Eye (tissue), 1 donor: ENCODE measurements at regions not wholly inside any gene's neighbourhood (a gene's known extent, or its start where the extent isn't known, plus 50 kb on each side); places are given as distances from the start of the nearest gene placed in this dataset.

Experiments
- DNase-seq: peaks from one replicate; pipeline ENCODE4 v3.0.0-alpha.2; 2015

DNA sequence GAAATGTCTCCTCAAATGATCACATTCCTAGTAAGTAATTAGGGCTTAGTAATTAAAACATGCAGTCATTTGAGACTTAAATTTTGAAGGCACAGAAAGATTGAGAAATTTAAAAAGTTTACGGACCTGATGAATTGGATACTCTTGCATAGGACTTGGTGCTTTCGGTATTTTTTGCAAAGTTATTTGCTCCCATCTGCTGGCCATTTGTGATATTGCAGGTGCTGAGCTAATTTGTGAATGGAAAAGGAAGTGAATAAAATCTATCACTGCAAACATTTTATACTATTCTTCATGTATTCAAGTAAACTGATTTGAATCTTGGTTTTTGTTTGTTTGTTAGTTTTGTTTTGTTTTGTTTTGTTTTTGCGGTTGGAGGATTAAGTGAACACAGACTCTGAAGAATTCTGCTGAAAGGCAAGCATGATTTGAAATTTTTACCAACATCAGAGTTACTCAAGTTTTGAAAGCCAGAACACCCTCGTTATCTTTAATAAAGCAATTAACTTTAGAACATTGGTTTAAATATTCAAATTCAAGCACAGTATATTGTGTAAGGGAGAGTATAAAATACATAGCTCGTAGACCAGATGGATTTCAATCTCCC lies 689.5 kb upstream of the RBFOX1 start:
- DNase-seq, result peak; percentile 92

DNA sequence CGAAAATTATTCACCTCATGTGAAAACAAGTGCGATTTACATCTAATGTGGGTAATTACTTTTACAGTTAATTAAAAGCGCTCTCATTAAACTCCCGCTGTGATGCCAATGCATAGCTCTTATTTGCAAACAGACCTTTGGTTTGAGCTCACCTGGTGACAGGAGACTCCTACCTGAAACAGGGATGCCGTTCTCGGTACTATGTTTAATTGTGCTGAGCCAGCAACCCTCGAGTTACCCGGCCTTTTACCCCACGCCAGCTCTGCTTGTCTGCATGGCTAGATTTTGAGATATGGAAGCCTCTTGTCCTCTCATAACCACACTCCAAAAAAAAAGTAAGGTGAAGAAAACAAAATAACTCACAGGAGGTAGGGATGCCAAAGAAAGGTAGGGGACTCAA lies 690.4 kb upstream of the RBFOX1 start:
- DNase-seq, result no peak

DNA sequence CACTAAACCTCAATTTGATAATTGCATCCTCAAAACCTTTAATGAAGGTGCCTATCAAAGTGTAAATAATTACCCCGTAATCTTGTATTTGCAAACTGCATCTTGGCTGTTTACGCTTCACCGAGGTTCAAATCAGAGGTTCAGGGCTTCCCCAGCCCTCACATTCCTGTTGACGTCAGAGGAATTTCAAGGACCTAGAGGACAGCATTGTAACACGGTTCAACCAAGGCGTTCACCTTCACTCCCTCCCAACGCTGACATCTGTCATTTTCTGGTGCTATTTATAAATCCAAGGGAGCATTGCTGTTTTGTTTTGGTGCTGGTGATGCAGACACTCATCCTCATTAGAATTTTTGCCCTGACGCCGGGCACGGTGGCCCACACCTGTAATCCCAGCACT lies 691.6 kb upstream of the RBFOX1 start:
- DNase-seq, result peak; percentile 38

DNA sequence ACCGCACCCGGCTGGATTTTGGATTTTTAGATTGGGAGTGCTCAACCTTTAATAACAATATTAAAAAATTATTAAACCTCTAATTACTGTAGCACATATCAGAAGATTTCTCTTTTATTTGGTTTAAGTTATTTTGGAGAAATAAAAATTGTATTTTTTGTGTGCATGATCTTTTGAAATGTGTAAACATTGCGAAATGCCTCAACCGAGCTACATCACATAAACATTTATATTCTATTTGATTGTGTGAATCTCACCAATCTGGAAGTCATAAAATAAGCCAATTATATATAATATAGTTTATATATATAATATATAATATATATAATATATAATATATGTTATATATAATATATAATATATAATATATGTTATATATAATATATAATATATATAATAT lies 696.2 kb upstream of the RBFOX1 start:
- DNase-seq, result no peak

DNA sequence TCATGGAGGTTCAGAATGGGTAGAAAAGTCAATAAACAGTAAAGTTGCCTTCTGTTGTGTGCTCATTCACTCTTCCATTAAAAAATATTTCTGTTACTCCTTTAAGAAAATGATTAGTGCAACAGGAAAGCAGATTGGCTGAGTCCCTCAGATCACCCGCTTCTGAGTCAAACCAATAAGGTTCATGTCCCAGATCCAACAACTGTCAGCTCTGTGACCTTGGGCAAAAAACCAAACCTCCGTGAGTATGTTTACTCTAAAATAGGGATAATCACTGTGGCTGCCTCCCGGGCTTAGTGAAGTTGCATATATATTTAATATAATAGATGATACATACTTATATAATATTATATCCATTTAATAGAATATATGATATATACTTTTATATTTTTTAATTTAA lies 698.5 kb upstream of the RBFOX1 start:
- DNase-seq, result no peak

DNA sequence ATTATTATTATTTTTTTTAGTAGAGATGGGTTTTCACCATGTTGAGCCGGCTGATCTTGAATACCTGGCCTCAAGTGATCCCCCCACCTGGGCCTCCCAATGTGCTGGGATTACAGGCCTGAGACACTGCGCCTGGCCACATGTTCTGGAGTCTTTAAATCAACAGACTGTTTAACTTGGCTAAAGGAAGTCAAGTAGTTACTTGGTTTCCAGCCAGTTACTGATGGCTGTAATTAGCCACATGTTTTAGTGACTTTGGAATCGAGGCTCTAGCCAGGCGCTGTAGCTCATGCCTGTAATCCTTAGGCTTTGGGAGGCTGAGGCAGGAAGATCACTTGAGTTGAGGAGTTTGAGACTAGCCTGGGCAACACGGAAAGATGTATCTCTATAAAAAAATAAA lies 699.2 kb upstream of the RBFOX1 start:
- DNase-seq, result no peak

DNA sequence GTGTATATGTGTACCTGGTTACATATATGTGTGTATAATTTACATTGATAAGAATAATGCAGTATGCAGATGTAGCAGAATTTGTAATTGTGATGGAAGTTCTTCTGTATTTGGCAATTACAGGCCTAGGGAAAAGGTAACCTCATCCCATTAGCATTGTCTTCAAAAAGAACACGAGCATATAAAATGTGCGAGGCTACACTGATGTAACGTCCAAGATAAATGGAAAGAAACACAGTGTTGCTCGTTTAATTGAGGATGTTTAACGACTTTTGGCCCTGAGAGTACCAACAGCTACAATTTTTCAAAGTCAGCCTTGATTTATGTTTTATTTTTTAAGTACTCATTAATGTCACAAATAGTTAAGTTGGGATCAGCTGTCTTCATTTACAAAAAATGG lies 703.5 kb upstream of the RBFOX1 start:
- DNase-seq, result no peak

DNA sequence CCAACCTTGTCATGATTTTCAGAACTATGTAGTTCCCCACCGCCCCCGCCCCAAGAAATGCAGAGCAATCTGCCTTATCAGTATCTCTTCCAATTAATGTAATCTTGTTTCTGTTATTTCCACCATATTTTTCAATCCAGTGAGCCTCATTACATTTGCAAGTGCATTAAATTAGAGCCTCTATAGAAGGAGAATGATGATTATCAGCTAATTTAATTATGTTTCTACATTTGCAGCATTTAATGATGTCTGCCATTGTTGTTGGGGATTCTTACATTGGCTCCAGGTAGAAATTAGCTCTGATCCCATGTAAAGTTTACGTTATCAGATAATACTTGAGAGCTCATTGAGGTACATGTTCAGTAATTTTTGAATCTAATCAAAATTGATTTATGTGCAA lies 707.0 kb upstream of the RBFOX1 start:
- no peak for DNase-seq

DNA sequence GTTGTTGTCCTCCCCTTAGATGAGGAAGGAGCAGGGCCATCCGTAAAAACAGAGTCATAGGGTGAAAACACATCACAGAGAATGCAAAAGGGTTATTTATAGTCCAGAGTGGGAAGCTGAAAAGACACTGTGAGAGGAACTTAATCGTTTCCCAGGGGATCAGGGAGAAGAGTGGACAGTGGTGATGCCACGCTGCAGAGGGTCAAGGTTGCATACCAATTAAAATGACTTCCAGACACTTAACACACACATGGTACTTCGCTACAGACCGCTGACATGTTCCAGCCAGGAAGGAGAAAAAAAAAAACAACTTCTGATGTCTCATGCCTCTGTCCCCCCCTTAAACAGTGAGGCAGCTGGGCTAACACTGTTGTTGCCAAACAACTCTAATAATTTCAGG lies 713.8 kb upstream of the RBFOX1 start:
- DNase-seq, result no peak

DNA sequence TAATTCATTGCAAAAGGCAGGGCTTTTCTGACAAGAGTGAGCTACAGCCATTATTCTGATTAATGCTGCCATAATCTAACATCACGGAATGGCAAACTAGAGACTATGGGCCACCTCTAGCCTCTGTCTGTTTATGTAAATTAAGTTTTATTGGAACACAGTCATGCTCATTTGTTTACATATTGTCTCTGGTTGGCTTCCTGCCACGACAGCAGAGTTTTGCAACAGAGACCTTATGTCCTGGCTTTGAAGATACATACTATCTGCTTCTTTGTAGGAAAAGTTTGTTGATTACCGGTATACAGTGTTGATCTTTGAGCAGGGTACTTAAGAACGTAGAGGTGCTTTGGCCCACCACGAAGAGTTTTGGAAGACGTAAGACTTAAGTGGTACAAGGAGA lies 715.9 kb upstream of the RBFOX1 start:
- DNase-seq, result no peak

DNA sequence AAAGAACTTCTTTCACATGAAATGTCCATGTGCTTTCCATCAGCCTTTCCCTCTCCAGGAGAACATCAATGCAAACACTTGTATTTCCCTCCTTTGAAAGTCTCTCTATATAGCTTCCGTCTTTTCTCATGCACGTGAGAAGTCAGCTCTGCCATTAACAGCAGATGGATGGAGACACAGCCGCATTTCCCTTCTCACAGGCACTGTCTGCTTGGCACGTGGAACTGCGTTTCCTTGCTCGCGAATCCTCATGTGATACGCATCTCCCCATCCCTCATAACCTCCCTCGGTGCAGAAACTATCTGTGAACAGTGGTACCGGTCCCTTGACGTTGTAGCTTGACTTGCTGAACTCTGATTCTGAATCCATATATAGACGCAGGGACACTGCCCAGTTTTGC lies 717.0 kb upstream of the RBFOX1 start:
- DNase-seq, result no peak

DNA sequence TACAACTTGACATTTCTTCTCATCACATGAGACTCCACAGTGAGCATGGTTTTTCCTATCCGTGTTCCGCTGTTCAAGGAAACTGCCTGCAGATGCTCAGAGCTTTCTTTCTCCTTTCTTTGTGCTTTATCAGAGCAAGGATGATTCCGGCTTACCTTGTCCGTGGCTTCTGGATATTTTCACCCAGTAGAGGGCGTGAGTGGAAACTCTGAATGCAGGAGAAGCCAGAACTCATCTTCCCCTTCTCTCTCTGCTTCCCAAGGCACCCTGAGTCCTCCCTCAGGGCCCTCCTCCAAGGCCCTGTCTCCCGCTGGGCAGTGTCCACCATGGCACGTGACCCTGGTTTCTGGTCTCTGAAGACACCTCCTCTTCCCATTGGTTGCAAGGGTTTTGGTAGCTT lies 721.1 kb upstream of the RBFOX1 start:
- DNase-seq, result peak; percentile 11

DNA sequence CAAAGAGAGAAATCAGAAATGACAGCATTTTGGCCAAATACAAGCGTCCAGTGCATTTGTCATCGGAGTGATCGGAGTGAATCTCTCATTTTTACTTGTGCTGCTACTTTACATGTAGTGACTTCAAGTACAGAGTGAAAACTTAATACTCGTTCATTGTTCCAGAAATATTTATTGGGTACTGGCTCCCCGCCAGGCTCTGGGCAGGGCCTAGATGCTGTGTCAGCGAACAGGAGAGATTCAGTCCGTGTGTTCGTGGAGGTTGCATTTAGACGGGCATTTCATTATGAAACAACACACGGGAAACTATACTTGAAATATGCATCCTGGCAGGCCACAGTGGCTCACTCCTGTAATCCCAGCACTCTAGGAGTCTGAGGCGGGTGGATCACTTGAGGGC lies 727.2 kb upstream of the RBFOX1 start:
- no peak for DNase-seq

DNA sequence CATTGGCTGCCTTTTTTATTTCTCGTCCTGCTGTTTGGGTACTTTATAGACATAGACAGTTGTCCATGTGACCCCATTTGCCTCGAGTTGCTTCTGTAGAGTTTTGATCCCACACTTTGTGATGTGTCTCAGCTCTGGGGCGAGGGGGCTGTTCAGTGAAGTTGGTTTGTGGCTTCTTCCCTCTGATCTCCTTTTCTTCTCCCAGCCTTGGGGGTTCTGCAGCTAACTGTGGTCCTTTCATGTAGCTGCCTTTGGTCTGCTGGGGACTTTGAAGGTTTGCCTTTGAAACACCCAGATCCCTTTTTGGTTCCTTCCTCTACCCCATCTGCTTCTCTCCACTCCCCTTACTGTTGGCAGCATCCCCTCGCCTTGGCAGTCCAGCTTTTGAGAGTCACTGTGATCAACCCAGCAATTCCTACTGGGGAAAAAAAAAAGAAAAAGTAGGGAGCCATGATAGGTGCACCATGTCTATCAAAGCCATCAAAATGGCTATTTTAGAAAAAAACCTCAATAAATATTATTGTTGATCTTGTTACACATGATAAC lies 728.8 kb upstream of the RBFOX1 start:
- DNase-seq, result no peak

DNA sequence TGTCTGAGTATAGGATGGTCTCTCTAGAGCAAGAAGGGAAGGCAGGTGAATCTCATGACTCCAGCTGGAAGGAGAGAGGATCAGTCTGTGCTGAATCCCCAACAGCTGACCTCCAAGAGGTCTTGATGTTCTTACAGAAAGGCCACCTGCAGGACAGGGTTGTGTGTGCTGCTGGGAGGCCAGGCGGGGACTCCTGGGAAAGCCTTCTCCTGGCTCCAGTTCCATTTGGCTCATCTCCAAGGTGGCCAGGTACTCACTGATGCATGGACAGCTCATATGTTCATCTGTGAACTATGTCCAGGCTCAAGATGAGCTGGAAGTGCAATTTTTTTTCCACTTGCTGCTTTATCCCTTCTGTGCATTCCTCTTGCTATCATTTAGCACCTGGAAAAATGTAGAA lies 730.2 kb upstream of the RBFOX1 start:
- no peak for DNase-seq

DNA sequence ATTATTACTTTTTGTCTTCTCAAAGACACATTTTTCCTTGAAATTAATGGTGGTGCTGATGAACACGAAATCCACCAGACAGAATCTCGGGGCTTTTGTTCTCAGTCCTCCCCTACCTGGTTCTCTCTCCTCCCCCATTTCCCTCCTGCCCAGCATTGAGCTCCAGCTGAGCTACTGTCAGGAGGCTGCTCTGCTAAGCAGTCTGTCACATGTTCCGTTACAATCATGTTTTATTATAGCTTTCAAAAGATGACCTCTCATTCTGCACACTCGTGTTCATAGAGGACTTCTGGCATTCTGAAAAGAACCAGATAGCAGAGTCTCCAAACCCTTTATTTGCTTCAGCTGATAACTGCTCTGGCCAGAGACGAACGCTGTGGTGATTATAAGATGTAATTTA lies 732.5 kb upstream of the RBFOX1 start:
- peak; percentile 9 for DNase-seq

DNA sequence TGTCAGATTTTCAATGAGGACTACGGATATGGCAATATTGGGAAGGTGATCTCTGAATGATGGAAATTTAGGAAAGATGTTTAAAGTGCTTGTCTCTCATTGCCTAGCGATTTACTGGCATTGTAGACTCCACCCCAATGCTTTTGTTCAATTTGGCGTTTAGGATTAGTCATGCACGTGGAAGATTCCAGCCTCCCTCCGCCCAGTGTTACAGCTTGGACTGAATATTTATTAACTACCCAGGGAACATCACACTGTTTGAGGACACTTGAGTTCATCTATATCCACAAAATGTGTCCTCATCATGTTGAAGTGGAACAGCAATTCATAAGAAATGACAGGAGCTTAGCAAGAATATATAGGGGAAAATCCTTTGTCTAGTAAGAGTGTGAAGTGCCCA lies 738.8 kb upstream of the RBFOX1 start:
- no peak for DNase-seq

DNA sequence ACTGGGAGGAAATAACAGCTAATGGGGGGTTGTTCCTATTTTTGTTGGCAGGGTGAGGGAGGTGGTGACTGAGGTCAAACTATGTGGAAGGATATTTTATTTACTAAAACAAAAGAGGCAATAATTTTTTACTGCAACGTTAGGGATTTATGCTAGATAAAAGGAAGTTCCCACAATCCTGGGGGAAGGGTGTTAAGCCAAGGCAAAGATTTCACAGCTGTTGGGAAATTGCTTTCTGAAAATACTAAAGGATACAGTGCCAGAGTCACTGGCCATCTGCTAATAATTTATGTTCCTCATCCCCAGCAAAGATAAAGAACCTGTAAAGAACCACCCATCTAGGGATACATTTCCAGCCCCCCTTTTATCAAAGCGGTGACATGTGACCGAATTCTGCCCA lies 756.0 kb upstream of the RBFOX1 start:
- no peak for DNase-seq

DNA sequence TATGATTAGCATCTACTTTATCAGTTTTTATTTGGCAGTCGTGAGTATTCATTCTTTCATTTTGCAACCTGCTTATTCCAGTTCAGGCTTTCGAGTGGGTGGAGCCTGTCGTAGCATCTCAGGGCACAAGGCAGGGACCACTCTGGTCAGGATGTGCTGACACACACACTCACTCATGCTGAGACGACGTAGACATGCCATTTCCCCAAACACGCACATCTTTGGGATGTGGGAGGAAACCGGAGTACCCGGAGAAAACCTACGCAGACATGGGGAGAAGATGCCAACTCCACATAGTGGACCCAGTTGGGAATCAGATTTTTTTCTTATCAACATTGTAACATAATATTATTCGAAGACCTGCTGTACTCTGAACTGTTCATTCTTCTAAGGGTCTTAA lies 756.5 kb upstream of the RBFOX1 start:
- DNase-seq, result no peak

DNA sequence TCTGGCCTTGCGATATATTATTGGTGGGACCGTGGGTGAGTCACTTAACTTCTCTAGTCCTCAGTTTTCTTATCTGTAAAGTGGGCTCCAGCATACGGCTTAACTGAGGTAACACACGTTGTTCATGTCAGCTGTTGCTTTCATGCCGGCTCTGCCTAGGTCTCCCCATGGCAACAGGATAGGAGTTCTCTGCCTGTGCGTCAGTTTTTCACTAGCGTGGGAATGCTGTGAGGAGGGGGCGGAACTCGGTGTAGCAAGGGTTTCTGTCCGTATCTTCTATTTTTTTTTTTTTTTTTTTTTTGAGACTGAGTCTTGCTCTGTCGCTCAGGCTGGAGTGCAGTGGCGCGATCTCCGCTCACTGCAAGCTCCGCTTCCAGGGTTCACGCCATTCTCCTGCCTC lies 758.5 kb upstream of the RBFOX1 start:
- no peak for DNase-seq

DNA sequence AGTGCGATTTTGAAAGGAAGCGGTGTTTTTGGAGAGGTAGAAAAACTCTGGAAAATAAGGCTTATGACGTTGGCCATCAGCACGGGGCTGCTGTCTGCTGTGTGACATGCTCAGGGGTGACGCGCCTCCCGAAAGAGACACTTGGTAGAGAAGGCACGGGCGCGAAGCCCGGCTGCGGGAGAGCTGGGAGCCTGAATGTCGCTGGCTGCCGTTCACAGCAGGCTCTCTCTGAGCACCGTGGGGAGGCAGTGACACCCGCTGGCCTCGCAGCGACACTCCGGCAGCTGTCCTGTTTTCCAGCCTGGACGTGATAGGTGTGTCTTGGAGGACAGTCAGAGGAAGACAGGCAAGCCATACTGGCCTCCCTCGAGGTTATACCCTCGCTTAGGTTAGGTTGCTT lies 759.1 kb upstream of the RBFOX1 start:
- DNase-seq, result peak; percentile 76

DNA sequence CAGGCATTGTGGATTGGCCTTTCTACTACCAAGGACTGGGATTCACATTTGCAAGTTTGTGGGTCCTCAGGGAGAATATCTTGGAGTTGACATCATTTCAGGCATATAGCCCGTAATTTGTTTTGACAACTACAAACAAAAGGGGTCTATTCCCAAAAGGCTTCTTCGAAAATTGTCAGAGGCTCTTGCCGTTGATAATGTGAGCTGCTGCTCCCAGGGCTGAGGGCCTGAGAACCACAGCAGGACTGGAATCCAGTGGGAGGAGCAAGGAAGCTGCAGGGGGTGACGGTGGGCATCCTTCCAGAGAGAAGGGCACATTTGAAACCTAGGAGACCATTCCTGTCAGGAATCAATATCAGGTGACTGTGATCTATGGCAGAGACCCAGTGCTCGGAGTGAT lies 761.6 kb upstream of the RBFOX1 start:
- peak; percentile 88 for DNase-seq

DNA sequence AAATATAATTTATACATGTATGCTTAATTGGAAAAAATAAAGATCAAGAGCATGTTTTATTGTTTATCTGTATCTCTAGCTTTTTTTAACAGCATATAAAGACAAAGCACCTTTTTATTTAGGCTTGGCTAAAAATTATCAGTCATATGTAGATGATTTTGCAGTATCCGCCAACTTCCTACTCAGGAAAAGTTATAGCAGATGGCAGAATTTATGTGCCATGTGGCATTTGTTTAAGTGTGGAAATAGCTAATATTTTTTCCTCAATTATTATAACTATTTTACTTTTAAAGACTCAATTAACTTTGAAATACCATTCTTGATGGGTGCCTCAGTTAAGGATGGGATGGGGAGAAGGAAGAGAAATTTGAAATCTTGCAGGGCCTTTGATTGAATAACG lies 762.1 kb upstream of the RBFOX1 start:
- peak; percentile 15 for DNase-seq

DNA sequence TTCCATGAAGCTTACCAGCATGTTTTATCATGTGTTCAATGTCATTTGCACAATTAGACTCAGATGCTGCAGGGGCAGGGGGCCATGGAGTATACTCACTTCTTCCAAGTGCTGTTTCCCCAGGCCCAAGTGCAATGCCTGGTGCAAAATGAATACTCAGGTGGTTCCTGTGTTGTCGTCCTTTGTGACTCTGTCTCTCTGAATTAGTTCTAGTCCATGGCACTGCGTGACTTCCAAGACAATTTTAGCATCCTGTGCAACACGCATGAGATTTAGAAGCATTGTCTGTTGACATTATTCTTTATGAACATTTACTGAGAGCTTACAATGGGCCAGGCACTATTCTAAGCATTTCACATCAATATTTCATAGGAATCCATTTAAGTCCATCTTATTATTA lies 769.7 kb upstream of the RBFOX1 start:
- DNase-seq, result peak; percentile 69

DNA sequence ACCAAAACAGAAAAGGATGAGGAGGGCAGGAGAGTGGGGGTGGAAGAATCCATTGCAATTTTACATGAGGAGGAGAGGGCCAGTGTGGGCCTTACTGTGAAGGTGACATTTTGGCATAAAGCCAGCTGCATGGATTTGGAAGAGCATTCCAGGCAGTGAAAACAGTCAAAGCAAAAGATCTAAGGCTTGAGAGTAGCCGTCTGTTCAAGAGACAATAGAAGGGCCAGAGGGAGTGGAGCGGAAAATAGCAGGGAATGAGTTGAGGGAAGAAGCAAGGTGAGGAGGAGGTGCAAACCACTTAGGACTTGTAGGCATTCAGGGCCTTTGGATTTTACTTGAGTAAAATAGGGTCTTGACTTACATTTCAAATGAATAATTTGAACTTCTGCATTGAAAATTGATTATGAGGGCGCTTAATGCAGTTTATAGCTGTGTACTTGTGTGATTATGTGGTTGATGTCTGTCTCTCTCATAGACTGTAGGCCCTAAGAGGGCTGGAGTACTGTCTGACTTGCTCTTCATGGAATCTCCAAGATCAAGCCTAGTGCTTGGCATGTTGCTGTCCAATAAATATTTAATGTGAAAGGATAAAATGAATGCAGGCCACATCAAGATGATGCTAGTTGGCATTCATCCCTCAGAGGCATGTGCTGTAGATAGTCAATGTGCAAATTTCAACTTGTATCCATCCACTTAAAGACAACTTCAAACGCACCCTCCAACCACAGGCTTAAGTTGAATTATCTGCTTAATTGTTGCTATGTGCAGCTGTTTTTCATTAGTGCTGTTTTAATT lies 772.1 kb upstream of the RBFOX1 start:
- DNase-seq, result peak; percentile 67
